HS-27A (cell line): ENCODE measurements at regions not wholly inside any gene's neighbourhood (a gene's known extent, or its start where the extent isn't known, plus 50 kb on each side); places are given as distances from the start of the nearest gene placed in this dataset.
"Not testable (repeated sequence)": the region's sequence is repeated elsewhere in the genome, so short reads cannot be mapped to it uniquely, and the experiment has no call there.

Experiments used
- DNase-seq: peaks from one replicate; pipeline ENCODE4 v3.0.0-alpha.2; 2012; ENCODE audit warnings: low read depth, missing footprints

DNA sequence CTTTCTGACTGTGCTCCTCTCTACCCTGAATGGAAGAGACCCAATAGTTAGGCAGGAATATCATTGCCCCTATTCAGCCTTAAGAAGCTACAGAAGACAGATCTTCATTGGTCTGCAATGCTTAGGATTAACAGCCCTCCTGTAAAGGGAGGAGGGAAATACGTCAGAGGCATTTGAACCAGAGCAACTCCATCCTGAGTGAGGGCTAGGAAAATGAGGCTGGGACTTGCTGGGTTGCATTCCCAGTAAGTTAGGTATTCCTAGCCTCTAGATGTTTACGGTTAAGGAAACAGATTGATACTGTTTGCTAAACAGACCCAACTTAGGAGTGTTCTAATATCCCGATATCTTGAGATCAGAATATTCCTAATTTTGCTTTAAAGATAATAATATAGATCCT is 63.5 kb downstream of the PCDH18 start:
- DNase-seq = no peak

GRCh38 chr4:137467537-137467936 is 64.8 kb downstream of the PCDH18 start:
- no peak for DNase-seq

DNA sequence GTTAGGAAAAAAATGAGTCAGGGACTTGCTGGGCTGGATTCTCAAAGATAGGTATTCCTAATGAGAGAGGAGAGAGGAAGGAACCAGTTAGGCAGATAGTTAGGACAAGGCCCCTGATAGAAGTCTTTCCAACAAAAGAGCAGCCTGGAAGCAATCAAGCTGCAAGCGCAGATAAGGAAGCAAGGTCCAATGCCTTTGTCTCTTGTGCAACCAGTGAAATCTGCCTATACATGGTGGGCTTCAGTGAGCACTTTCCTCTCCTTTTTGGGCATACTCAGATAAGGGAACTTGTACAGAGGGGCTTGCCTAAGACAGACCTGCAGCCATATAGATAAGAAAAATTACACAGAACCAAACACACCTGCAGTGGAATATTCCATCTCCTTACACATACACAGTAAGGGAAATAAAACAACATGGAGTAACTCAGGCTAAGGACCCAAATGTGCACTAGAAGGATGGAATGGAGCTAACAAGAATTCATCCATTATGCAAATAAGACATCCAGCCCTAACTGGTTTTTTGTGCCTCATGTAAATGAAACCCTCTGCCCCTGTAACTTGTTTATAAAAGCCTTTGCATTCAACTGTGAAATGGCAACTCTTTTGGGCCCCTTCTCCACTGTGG is 68.8 kb downstream of the PCDH18 start:
- no peak for DNase-seq

- DNase-seq = no peak
These were observed 76.5 kb downstream of the PCDH18 start for GRCh38 chr4:137455647-137456321.

DNA sequence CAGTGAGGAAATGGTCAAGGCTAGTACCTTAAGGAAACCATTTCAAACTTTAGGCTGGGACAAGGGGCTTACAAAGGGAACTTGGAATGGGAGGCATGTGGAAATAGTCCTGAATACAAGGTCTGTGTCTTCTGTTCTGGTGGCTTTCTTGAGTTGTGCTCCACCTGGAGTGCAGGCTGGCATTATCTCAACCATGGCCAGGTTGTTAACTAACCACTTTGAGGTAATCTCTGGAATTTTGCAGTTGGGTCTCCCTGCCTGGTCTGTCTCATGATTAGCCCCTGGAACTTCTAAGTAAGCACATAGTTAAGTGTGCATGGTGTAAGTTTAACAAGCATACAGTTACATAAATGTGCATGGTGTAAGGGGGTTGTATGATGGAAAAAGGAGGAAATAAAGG is 77.5 kb downstream of the PCDH18 start:
- no peak for DNase-seq

- DNase-seq = no peak
These were observed 79.5 kb downstream of the PCDH18 start for GRCh38 chr4:137452799-137453198.

DNA sequence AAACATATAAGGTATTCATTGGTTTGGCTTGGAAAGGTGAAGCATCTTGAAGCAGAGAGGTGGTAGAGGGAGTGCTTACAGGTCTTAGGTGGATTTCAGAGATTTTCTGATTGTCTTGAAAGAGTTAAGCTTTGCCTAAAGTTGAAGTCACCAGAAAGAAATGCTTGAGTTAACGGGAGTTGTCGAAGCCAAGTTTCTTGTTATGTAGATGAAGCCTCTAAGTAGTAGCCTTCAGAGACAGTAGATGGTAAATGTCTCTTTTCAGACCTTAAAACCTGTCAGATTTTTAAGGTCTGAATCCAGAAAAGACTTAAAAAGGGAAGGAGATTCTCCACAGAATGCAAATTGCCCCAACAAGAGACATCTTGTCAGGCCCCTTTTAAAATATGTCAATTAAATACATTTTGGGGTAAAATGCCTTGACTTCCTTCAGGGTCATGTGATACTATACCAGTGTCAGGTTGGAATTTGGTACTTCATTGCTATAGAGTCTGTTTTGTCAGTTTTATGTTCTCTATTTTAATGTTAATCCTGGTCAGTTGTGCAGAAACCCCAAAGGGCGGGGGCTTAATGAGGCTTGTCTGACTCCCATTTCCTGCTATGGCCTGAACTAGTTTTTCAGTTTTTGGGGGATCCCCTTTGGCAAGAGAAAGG is 81.0 kb downstream of the PCDH18 start:
- no peak for DNase-seq

GRCh38 chr4:137448402-137448801 is 83.9 kb downstream of the PCDH18 start:
- DNase-seq = no peak

DNA sequence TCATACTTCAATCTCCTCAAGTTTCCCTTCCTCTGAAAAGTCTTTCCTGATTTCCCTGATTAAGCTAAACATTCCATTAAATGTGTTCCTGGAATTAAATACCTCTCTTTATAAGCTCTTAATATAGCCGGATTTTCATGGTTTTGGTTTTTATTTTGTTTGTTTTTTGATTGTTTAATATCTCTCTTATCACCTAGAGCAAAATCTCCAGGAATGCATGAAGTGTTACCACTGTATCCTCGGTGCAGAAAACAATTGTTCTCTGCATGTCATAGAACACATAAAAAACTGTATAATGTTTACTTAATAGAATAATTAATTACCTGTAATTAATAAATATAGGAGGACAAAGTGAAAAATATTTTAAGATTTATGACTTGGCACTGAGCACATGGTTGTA is 86.2 kb downstream of the PCDH18 start:
- DNase-seq = no peak

DNA sequence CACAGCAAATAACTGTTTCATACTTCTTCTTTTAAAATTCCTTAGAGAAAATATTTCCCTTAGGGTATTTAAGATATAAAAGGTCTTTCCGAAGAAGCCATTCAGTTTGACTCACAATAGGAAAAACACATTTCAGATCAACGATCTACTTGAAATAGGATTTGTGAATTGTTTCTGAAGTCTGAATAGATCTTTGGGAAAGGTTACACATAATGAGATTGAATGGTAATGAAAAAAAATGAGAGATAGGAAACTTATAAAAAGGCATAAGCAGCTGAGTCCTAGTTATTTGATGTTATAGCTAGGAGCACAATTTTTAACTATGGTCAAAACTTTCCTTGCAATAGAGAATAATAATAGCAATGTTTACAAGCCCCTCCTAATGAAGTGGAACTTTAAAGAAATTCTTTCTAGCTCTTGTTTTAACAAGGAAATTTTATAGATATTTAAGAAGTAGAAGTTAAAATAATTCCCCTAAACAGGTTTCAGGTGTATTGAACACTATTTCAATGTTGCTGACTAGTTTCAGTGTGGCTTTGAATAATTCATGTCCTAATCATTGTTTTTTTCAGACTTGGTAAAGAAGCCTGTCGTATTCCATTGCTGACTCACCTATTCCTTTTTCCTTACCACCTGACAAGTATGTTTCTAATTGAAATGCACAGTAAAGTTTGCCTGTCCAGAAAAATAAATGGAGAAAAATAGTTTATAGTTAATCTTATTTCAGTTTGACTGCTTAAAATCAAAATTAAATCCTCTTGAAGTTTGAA is 89.1 kb downstream of the PCDH18 start:
- DNase-seq = no peak

DNA sequence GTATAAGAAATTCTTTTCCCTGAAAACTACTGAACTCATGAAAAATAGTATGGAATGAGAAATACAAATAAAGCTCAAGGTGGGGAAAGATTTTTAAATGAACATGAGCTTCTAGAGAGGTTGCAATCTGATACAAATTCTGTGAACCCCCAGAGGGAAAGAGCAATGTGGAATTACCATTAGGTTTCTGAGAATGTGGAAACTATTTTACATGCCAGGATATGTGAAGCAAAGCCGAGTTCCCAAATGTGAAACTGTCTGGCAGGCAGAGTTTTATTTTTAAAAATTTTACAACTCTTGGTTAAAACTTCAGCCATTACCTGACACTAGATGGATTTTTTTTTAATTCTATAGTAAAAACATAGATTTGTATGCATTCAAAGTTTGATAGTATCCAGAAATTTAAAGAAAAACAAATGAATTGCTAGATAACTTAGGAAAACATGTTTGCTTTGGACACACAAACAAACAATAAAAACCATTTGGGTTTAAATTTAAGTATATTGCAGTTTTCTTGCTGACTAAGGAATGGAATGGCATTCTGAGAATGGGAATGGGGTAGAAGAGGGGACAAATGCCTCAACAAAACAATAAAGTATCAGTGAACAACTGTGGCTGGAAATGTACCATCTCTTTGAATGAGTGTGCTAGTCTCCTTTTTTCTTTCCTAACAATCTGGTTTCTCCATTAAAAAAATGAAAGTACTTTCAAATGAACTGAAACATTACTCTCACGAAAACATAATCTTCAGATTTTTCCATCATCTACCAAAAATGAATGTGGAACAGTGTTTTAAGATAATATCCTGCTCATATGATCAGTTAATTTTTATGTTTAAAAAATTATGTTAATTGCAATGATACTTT is 99.6 kb downstream of the PCDH18 start:
- no peak for DNase-seq

- DNase-seq = no peak
These were observed 102.1 kb downstream of the PCDH18 start for GRCh38 chr4:137430171-137430570.

- no peak for DNase-seq
These were observed 104.9 kb downstream of the PCDH18 start for GRCh38 chr4:137427411-137427810.

- no peak for DNase-seq
These were observed 107.0 kb downstream of the PCDH18 start for GRCh38 chr4:137425281-137425680.

GRCh38 chr4:137422666-137423065 is 109.6 kb downstream of the PCDH18 start:
- DNase-seq = no peak

GRCh38 chr4:137421796-137422195 is 110.5 kb downstream of the PCDH18 start:
- no peak for DNase-seq

- DNase-seq = no peak
These were observed 111.3 kb downstream of the PCDH18 start for GRCh38 chr4:137420901-137421396.

DNA sequence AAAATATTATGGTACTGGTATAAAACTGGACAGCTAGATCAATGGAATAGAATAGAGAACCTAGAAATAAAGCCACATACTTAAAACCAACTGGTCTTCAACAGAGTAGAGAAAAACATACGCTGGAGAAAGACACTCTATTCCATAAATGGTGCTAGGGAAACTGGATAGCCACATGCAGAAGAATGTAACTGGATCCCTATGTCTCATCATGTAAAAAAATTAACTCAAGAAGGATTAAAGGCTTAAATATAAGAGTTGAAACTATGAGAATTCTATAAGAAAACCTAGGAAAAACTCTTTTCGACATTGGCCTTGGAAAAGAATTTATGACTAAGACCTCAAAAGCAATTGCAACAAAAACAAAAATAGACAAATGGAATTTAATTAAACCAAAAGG is 114.6 kb downstream of the PCDH18 start:
- peak; percentile 11 for DNase-seq

GRCh38 chr4:137414802-137415201 is 117.5 kb downstream of the PCDH18 start:
- DNase-seq = no peak

DNA sequence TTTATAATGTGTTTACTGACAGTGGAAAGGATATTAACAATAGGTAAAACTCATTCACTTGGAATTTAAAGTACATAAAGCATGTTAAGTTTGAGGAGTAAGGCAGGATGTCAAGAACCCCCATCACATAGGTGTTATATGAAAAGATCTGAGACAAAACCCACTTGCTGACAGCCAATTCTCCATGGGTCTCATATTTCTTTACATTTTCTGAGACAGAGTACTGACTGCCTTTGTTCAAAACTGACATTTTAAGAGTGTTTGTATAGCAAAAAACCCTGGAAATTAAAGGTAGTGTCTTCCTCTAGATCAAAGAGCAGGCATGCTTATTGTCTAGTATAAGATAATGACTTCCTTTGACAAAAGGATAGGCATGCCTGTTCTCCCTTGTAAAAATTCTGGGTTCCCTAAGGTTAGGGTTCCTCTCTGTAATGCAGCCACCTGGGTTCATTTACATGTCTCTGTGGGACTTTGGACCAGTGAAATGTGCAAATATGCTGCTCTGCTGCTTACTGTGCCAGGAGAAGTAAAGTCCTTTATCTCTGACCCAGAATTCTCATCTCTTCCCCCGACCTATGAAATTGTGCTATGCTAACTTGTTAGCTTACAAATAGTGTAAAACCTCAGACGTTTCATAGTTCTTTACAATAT is 123.6 kb downstream of the PCDH18 start:
- DNase-seq = no peak

GRCh38 chr4:137405833-137406232 is 126.5 kb downstream of the PCDH18 start:
- not testable (repeated sequence) for DNase-seq
